Caco-2 (cell line): ENCODE measurements at regions not wholly inside any gene's neighbourhood (a gene's known extent, or its start where the extent isn't known, plus 50 kb on each side); places are given as distances from the start of the nearest gene placed in this dataset.

Experiments used
- BruUV-seq: library from RNA; stranded (reverse); fragments of 400-500 nt; replicated peaks from 2 replicates; lab custom pipeline; 2021; lab: Mats Ljungman, UMichigan
- CTCF ChIA-PET: fragments of 300-600 bp; sonication (Branson Sonifier 250); formaldehyde crosslinking; loops from one replicate; lab custom pipeline; 2022; ENCODE audit warnings: antibody characterized with exemption; lab: Charles Lee
- POLR2A ChIA-PET: fragments of 300-600 bp; sonication (Branson Sonifier 250); formaldehyde crosslinking; loops from one replicate; lab custom pipeline; 2022; ENCODE audit warnings: antibody characterized with exemption; lab: Charles Lee
- DNase-seq, 2 experiments: peaks; one replicate each; pipeline versions ENCODE4 v3.0.0 to v3.0.0-alpha.2; 2020 to 2022
- H3K27me3 ChIP-seq: replicated peaks from 2 replicates; pipeline ENCODE4 v1.6.0; 2011; ENCODE audit warnings: low read length; ENCODE audit not compliant: control insufficient read depth, insufficient read depth
- H3K36me3 ChIP-seq: 2 replicates; pipeline ENCODE4 v1.5.1; 2011; ENCODE audit warnings: low read length; ENCODE audit not compliant: control insufficient read depth, insufficient read depth
- H3K4me1 ChIP-seq: fragments of 250-450 bp; sonication (Bioruptor Pico); 2 replicates; pipeline ENCODE4 v1.5.1; 2020; ENCODE audit warnings: mild to moderate bottlenecking
- H3K4me3 ChIP-seq: 2 replicates; pipeline ENCODE4 v1.5.1; 2011; ENCODE audit warnings: low read depth, mild to moderate bottlenecking, control low read depth, low read length
- H3K9me3 ChIP-seq: fragments of 250-450 bp; sonication (Bioruptor Pico); 2 replicates; pipeline ENCODE4 v1.5.1; 2020; ENCODE audit warnings: mild to moderate bottlenecking, moderate library complexity
- H3K27ac Mint-ChIP-seq: one replicate; pipeline ENCODE4 v1.8.0; 2022; ENCODE audit warnings: mixed read lengths; ENCODE audit not compliant: unreplicated experiment
- H3K27me3 Mint-ChIP-seq: one replicate; pipeline ENCODE4 v1.8.0; 2022; ENCODE audit warnings: mixed read lengths; ENCODE audit not compliant: insufficient read depth, unreplicated experiment
- H3K36me3 Mint-ChIP-seq: one replicate; pipeline ENCODE4 v1.8.0; 2022; ENCODE audit warnings: mild to moderate bottlenecking, mixed read lengths; ENCODE audit not compliant: insufficient read depth, unreplicated experiment
- H3K4me1 Mint-ChIP-seq: one replicate; pipeline ENCODE4 v1.8.0; 2022; ENCODE audit warnings: low read depth, mixed read lengths; ENCODE audit not compliant: unreplicated experiment
- H3K4me3 Mint-ChIP-seq: one replicate; pipeline ENCODE4 v1.8.0; 2022; ENCODE audit warnings: mild to moderate bottlenecking, moderate library complexity, mixed read lengths; ENCODE audit not compliant: unreplicated experiment
- H3K9me3 Mint-ChIP-seq: one replicate; pipeline ENCODE4 v1.8.0; 2022; ENCODE audit warnings: mixed read lengths; ENCODE audit not compliant: unreplicated experiment
- intact Hi-C: fragments of 100-400 bp; cut with micrococcal nuclease; formaldehyde crosslinking; loops from one replicate; pipeline ENCODE4 v1.10.0; 2022; ENCODE audit not compliant: unreplicated experiment
- TF ChIP-seq, protein P1 (sequence below), 2 experiments: fragments of 200-600 bp in 1 of 2; IDR thresholded peaks; 1 replicate in 1 of 2; 2 replicates in 1 of 2; pipeline versions ENCODE4 v1.5.1 to v1.8.0; 2011 to 2022; ENCODE audit warnings: antibody characterized with exemption in 1 of 2, control low read depth in 1 of 2, inconsistent platforms in 1 of 2, low read depth in 1 of 2, low read length in 1 of 2, mild to moderate bottlenecking in 1 of 2, moderate library complexity in 1 of 2; ENCODE audit not compliant: insufficient read depth in 1 of 2, severe bottlenecking in 1 of 2, unreplicated experiment in 1 of 2

DNA sequence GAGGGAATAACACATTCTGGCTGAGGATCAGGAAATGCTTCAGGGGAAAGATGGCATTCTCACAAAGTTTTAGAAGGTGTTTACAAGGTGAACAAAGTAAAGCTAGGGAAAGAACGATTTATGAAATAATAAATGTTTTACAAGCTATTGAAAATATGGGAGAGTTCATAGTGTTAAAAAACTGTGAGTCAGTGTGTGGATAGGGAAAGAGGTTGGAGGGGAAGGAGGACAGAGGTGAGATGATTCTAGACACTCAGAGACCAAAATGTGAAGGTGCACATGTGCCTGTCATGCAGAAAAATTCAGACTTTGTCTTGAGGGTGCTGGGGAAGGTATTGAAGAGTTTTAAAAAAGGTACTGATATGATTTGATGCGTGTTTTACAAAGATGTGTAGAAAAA lies 476.1 kb downstream of the TDRD3 start:
- POLR2A ChIA-PET = no interaction called here
- no peaks in the 10 kb centered on the region for H3K4me1 Mint-ChIP-seq
- no peaks in the 10 kb centered on the region for H3K9me3 ChIP-seq

DNA sequence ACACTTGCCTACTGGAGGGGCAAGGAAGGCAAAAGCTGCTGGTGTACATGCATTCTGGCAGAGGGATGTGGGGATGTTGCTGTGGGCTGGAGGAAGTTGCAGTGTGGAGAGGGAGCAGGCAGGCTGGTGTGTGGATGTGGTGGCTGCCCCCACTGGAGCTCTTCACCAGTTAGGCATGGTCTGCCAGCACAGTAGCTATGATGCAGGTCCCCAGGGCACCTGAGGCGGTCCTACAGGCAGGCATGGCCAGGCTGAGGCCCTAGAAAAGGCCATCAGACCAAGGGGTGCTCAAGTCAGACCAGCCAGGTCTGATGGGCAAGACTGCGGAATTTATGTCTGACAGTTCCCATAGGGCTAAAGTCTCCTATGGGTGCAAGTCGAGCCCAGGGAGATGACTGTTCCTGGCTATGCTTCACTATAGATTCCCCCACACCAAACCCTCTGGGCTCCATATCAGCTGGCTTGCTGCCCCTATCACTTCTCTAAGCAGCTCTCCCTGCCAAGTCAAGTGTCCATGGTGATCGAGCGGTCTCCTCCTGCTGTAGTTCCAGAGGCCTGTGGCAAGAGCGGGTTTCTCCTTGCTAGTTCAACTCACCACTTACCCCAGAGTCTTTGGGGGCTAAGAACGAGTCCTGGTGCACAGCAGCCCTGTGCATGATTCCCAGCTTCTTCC lies 473.1 kb downstream of the TDRD3 start:
- intact Hi-C loops = no loop called here
- no peak overlapping the region for H3K4me3 ChIP-seq
- Mint-ChIP-seq H3K27me3 (peaks cover 6% of the 10 kb centered on the region), H3K9me3 (peaks cover 21% of the 10 kb centered on the region), H3K27ac (no peak overlapping the region), H3K36me3 (no peaks in the 10 kb centered on the region), H3K4me1 (no peaks in the 10 kb centered on the region), H3K4me3 (no peak overlapping the region)
- ChIA-PET POLR2A (no interaction called here), CTCF (no interaction called here)
- DNase-seq = no peak
- no peaks in the 10 kb centered on the region for H3K27me3 ChIP-seq
- TF ChIP-seq, protein P1, sequence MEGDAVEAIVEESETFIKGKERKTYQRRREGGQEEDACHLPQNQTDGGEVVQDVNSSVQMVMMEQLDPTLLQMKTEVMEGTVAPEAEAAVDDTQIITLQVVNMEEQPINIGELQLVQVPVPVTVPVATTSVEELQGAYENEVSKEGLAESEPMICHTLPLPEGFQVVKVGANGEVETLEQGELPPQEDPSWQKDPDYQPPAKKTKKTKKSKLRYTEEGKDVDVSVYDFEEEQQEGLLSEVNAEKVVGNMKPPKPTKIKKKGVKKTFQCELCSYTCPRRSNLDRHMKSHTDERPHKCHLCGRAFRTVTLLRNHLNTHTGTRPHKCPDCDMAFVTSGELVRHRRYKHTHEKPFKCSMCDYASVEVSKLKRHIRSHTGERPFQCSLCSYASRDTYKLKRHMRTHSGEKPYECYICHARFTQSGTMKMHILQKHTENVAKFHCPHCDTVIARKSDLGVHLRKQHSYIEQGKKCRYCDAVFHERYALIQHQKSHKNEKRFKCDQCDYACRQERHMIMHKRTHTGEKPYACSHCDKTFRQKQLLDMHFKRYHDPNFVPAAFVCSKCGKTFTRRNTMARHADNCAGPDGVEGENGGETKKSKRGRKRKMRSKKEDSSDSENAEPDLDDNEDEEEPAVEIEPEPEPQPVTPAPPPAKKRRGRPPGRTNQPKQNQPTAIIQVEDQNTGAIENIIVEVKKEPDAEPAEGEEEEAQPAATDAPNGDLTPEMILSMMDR (IDR thresholded peaks at IDR 0.05; ENCODE audit: insufficient read depth in 1 of 2, low read depth in 1 of 2, low read length in 1 of 2, severe bottlenecking in 1 of 2, unreplicated experiment in 1 of 2) = no peak
- BruUV-seq = no TSS peak
- no peaks in the 10 kb centered on the region for H3K36me3 ChIP-seq
- no peaks in the 10 kb centered on the region; the same call in 1 of the 2 replicates for H3K9me3 ChIP-seq
- H3K4me1 ChIP-seq = no peaks in the 10 kb centered on the region

More for the DNA sequence above, 476.1 kb downstream of the TDRD3 start:
- Mint-ChIP-seq H3K27ac (no peak overlapping the region), H3K27me3 (peaks cover 6% of the 10 kb centered on the region), H3K36me3 (no peaks in the 10 kb centered on the region), H3K4me3 (no peak overlapping the region), H3K9me3 (no peaks in the 10 kb centered on the region)
- Histone ChIP-seq H3K27me3 (no peaks in the 10 kb centered on the region), H3K36me3 (no peaks in the 10 kb centered on the region), H3K4me1 (no peaks in the 10 kb centered on the region), H3K4me3 (no peak overlapping the region)
- intact Hi-C loops = no loop called here
- TF ChIP-seq, protein P1 (IDR thresholded peaks at IDR 0.05; ENCODE audit: insufficient read depth in 1 of 2, low read depth in 1 of 2, low read length in 1 of 2, severe bottlenecking in 1 of 2, unreplicated experiment in 1 of 2) = no peak
- BruUV-seq = no TSS peak
- no peak for DNase-seq
- CTCF ChIA-PET = no interaction called here

DNA sequence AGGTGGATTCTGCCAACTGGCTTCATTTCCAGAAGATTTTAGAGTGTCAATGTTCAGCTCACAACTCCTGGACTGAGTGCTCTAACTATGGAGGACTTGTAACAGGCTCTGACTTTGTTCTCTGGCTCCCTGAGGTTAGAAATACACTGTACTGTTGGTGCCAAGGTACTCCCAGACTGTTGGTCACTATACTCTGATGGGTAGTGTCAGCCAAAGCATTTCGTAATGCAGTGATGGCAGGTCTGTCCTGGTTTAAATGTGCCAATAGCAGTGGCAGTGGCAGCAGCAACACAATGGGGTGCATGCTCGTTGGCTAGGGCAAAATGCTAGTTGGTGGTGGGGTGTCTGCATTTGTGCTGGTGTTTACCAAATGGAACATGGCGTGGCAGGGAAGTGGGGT lies 472.2 kb downstream of the TDRD3 start:
- Mint-ChIP-seq H3K4me1 (no peaks in the 10 kb centered on the region), H3K27me3 (peaks cover 6% of the 10 kb centered on the region), H3K36me3 (no peaks in the 10 kb centered on the region), H3K4me3 (no peak overlapping the region), H3K27ac (no peak overlapping the region), H3K9me3 (peaks cover 26% of the 10 kb centered on the region)
- CTCF ChIA-PET = no interaction called here
- intact Hi-C loops = no loop called here
- no TSS peak for BruUV-seq
- Histone ChIP-seq H3K27me3 (no peaks in the 10 kb centered on the region), H3K4me1 (no peaks in the 10 kb centered on the region), H3K9me3 (no peaks in the 10 kb centered on the region; the same call in 1 of the 2 replicates), H3K36me3 (no peaks in the 10 kb centered on the region), H3K4me3 (no peak overlapping the region)
- TF ChIP-seq, protein P1 (IDR thresholded peaks at IDR 0.05; ENCODE audit: insufficient read depth in 1 of 2, low read depth in 1 of 2, low read length in 1 of 2, severe bottlenecking in 1 of 2, unreplicated experiment in 1 of 2) = no peak
- POLR2A ChIA-PET = no interaction called here
- no peak for DNase-seq
